Activated T-cell treated with anti-CD3 and anti-CD28 coated beads, Interleukin-2, amount 50 U/mL, for 24 hours (primary cell): ENCODE measurements at regions not wholly inside any gene's neighbourhood (a gene's known extent, or its start where the extent isn't known, plus 50 kb on each side); places are given as distances from the start of the nearest gene placed in this dataset.
A peak's percentile ranks its signal among the peaks of the same experiment; 100 is the strongest.

Experiments
- DNase-seq: peaks from one replicate; pipeline ENCODE4 v3.0.0-alpha.2; 2020
- H3K27ac Mint-ChIP-seq: 2 replicates; pipeline ENCODE4 v1.8.0; 2020; ENCODE audit warnings: mild to moderate bottlenecking, mixed read lengths
- H3K27me3 Mint-ChIP-seq: 2 replicates; pipeline ENCODE4 v1.8.0; 2020; ENCODE audit warnings: mixed read lengths
- H3K36me3 Mint-ChIP-seq: 2 replicates; pipeline ENCODE4 v1.8.0; 2020; ENCODE audit warnings: low read depth, mixed read lengths
- H3K4me1 Mint-ChIP-seq: 2 replicates; pipeline ENCODE4 v1.8.0; 2020; ENCODE audit warnings: low read depth, mixed read lengths
- H3K4me3 Mint-ChIP-seq: 2 replicates; pipeline ENCODE4 v1.8.0; 2020; ENCODE audit warnings: mild to moderate bottlenecking, moderate library complexity, mixed read lengths
- H3K9me3 Mint-ChIP-seq: 2 replicates; pipeline ENCODE4 v1.8.0; 2020; ENCODE audit warnings: mixed read lengths

- Mint-ChIP-seq H3K27me3 (peaks cover 15% of the 10 kb centered on the region), H3K36me3 (no peaks in the 10 kb centered on the region), H3K4me3 (no peak overlapping the region), H3K9me3 (no peaks in the 10 kb centered on the region), H3K4me1 (no peaks in the 10 kb centered on the region), H3K27ac (no peak overlapping the region)
- DNase-seq, result no peak
These were observed 192.7 kb upstream of the NFE2L3 start for GRCh38 chr7:25959168-25959734.

DNA sequence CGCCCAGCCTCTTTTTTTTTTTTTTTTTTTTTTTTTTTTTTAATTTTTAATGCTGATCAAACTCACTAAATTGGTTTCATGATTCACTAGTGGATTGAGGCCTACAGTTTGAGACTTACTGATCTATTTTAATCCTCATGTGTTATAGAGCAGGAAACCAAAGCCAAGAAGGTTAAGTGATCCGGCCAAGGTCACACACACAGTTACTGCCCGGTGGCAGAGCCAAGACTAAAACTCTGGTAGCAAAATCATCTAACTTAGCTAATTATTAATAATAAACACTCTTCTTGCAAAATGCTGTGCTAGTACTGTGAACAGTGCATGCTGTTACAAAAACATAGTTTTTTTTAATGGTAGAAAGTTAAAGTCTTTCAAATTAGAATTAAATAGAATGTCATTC is 188.3 kb upstream of the NFE2L3 start:
- no peak overlapping the region for H3K27ac Mint-ChIP-seq

DNA sequence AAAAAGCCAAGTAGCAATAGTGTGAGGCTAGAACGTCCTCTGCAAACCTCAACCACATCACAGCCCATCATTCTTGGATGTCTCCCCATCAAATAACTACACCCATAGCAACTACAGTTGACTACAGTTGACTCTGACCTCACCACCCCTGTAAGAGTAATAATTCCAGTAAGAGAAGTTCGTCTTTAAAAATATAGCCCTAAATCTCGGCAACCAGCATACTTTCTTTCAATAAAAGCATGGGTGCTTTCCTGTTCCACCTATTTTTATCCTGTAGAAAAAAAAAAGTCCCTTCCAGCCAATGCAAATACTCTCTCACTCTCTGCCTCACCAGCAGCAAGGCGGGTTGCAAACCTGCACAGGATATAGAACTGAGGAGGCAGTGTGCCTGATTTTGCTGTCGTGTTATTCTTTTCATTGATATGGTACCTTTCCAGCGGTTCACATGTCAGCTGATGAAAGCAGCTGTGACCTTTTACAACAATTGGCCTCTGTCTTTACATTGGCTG is 187.5 kb upstream of the NFE2L3 start:
- H3K27me3 Mint-ChIP-seq, result peaks cover 44% of the 10 kb centered on the region
- DNase-seq, result no peak
- H3K27ac Mint-ChIP-seq, result no peak overlapping the region
- H3K36me3 Mint-ChIP-seq, result no peaks in the 10 kb centered on the region
- no peak overlapping the region for H3K4me3 Mint-ChIP-seq
- H3K9me3 Mint-ChIP-seq, result no peaks in the 10 kb centered on the region
- H3K4me1 Mint-ChIP-seq, result peaks cover 19% of the 10 kb centered on the region

More for the DNA sequence above, 188.3 kb upstream of the NFE2L3 start:
- H3K9me3 Mint-ChIP-seq, result no peaks in the 10 kb centered on the region
- DNase-seq, result no peak
- peaks cover 43% of the 10 kb centered on the region for H3K27me3 Mint-ChIP-seq
- no peaks in the 10 kb centered on the region for H3K36me3 Mint-ChIP-seq
- H3K4me3 Mint-ChIP-seq, result no peak overlapping the region
- peaks cover 17% of the 10 kb centered on the region for H3K4me1 Mint-ChIP-seq

DNA sequence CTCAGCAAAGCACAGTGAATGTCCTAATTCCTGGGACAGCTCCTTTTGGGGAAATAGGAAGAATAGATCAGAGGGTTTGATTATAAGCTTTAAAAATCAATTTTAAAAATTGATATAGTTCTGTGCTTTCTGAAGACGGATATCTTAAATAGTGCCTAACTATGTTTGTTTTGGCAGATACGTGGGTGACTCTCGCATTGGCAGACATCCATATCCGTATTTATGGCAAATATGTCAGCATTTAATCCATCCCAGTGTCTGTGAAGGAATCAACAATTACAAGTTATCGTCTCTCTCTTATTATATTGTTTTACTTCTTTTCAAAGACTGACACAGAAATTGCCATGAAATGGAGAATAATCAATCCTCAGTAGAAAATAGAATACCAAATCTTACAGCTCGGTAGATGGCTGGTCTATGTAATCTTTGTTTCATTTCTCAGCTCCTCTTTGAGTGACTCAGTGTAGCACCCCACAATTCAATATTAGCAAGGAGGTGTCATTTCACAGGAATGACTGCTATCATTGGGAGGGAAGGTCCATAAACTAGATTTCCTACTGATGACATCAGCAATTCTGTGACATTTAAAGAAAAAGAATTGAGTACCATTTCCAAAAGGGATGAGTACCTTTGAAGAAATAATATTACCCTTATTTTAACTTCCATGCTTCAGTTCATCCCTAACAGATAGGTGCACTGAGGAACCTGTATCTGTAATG is 186.4 kb upstream of the NFE2L3 start:
- no peak for DNase-seq
- no peaks in the 10 kb centered on the region for H3K9me3 Mint-ChIP-seq
- H3K36me3 Mint-ChIP-seq, result no peaks in the 10 kb centered on the region
- peaks cover 45% of the 10 kb centered on the region for H3K27me3 Mint-ChIP-seq
- H3K27ac Mint-ChIP-seq, result no peak overlapping the region
- peaks cover 19% of the 10 kb centered on the region for H3K4me1 Mint-ChIP-seq
- H3K4me3 Mint-ChIP-seq, result no peak overlapping the region

- H3K27me3 Mint-ChIP-seq, result peaks cover 49% of the 10 kb centered on the region
These were observed 185.5 kb upstream of the NFE2L3 start for GRCh38 chr7:25966469-25966868.

GRCh38 chr7:25967278-25968204 is 184.5 kb upstream of the NFE2L3 start:
- H3K4me3 Mint-ChIP-seq, result no peak overlapping the region
- peaks cover 41% of the 10 kb centered on the region for H3K27me3 Mint-ChIP-seq
- no peak for DNase-seq
- H3K36me3 Mint-ChIP-seq, result no peaks in the 10 kb centered on the region
- H3K27ac Mint-ChIP-seq, result peak overlapping the region; percentile 85
- no peaks in the 10 kb centered on the region for H3K9me3 Mint-ChIP-seq
- H3K4me1 Mint-ChIP-seq, result peaks cover 19% of the 10 kb centered on the region

More at GRCh38 chr7:25966469-25966868, 185.5 kb upstream of the NFE2L3 start:
- Mint-ChIP-seq H3K36me3 (no peaks in the 10 kb centered on the region), H3K27ac (no peak overlapping the region), H3K4me3 (no peak overlapping the region), H3K9me3 (no peaks in the 10 kb centered on the region), H3K4me1 (peaks cover 19% of the 10 kb centered on the region)
- no peak for DNase-seq

DNA sequence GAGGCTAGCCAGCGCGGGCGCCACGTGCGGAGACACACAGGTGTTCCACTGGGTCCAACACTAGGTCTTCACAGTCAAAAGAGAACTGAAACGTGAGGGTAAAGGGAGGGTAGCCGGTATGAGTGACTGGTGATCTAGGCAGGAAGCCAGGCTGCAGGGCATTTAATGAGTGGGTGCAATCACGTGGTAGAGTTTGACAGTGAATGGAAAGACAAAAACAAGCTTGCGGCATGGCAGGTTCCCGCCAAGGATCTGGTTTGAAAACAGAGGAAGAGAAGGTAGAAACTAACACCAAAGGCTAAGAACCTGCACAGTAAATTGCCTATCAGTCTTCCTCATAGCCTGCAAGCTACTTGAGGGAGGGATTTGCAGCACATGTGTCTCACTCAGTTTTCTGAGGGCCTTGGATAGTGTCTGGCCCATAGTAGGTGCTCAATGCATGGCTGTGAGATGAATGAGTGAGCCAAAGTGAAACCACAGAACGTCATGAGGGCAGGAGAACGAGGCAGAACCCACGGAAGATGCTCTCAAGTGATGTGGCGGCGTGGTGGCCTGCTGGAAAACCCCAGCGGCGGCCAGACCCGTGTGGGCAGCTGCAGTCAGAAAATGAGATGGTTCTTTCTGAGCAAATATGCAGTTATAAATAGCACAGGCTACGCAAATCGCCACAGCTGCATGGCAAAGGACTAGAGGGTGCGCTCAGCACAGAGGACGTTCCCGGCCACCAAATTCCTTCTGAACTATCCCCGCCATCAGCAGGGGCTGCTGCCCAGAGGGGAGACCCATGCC is 183.6 kb upstream of the NFE2L3 start:
- H3K36me3 Mint-ChIP-seq, result no peaks in the 10 kb centered on the region
- H3K9me3 Mint-ChIP-seq, result no peaks in the 10 kb centered on the region
- H3K27ac Mint-ChIP-seq, result peak overlapping the region; percentile 85
- H3K4me1 Mint-ChIP-seq, result peaks cover 19% of the 10 kb centered on the region
- DNase-seq, result peak; percentile 61
- peaks cover 36% of the 10 kb centered on the region for H3K27me3 Mint-ChIP-seq
- H3K4me3 Mint-ChIP-seq, result no peak overlapping the region

DNA sequence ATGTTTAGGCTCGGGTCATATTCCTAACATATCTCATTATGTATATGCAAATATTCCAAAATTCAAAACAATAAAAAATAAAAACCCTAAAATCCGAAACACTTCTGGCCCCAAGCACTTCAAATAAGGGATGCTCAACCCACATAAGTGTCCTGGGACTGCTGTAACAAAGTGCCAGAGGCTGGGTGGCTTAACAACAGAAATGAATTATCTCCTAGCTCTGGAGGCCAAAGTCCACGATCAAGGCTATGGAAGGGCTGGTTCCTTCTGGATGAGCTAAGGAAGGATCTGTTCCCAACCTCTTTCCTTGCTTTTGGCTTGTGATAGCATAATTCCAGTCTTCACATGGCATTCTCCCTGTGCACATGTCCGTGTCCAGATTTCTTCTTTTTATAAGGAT is 181.6 kb upstream of the NFE2L3 start:
- DNase-seq, result no peak
- H3K9me3 Mint-ChIP-seq, result no peaks in the 10 kb centered on the region

GRCh38 chr7:25970911-25971310 is 181.1 kb upstream of the NFE2L3 start:
- Mint-ChIP-seq H3K36me3 (no peaks in the 10 kb centered on the region), H3K4me1 (peaks cover 19% of the 10 kb centered on the region), H3K27me3 (peaks cover 17% of the 10 kb centered on the region), H3K27ac (no peak overlapping the region), H3K9me3 (no peaks in the 10 kb centered on the region), H3K4me3 (no peak overlapping the region)
- DNase-seq, result no peak

More for the DNA sequence above, 181.6 kb upstream of the NFE2L3 start:
- H3K27ac Mint-ChIP-seq, result no peak overlapping the region
- H3K4me1 Mint-ChIP-seq, result peaks cover 19% of the 10 kb centered on the region
- no peak overlapping the region for H3K4me3 Mint-ChIP-seq
- H3K36me3 Mint-ChIP-seq, result no peaks in the 10 kb centered on the region
- H3K27me3 Mint-ChIP-seq, result peaks cover 23% of the 10 kb centered on the region

- Mint-ChIP-seq H3K27me3 (peaks cover 8% of the 10 kb centered on the region), H3K36me3 (no peaks in the 10 kb centered on the region), H3K27ac (no peak overlapping the region), H3K4me3 (no peak overlapping the region), H3K4me1 (no peaks in the 10 kb centered on the region), H3K9me3 (peaks cover 2% of the 10 kb centered on the region)
- DNase-seq, result no peak
These were observed 175.4 kb upstream of the NFE2L3 start for GRCh38 chr7:25976630-25977029.

GRCh38 chr7:25978466-25978865 is 173.5 kb upstream of the NFE2L3 start:
- no peak for DNase-seq
- Mint-ChIP-seq H3K9me3 (peaks cover 2% of the 10 kb centered on the region), H3K27me3 (peaks cover 8% of the 10 kb centered on the region), H3K36me3 (no peaks in the 10 kb centered on the region), H3K27ac (no peak overlapping the region), H3K4me3 (no peak overlapping the region), H3K4me1 (no peaks in the 10 kb centered on the region)

DNA sequence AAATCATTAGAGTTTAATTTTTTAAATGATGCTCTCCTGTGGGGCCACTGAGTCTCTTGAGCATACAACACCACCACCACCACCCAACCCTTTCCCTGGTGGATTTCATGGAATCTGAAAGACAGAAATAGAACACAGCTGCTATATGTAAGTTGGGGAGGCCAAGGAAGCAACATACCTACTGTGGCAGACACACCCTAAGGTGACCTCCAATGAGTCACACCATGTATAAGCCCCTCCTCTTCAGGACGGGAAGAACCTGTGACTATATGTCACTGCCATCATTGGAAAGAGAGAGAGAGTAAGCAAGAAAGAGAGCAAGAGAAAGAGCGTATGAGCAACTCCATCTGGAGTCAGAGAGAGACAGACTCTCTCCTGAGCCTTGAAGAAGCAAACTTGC is 172.4 kb upstream of the NFE2L3 start:
- Mint-ChIP-seq H3K36me3 (no peaks in the 10 kb centered on the region), H3K9me3 (peaks cover 2% of the 10 kb centered on the region)
- no peak for DNase-seq

GRCh38 chr7:25982684-25983083 is 169.3 kb upstream of the NFE2L3 start:
- DNase-seq, result no peak
- no peak overlapping the region for H3K27ac Mint-ChIP-seq
- H3K4me1 Mint-ChIP-seq, result no peaks in the 10 kb centered on the region
- H3K27me3 Mint-ChIP-seq, result peaks cover 19% of the 10 kb centered on the region
- H3K9me3 Mint-ChIP-seq, result no peaks in the 10 kb centered on the region
- no peaks in the 10 kb centered on the region for H3K36me3 Mint-ChIP-seq
- no peak overlapping the region for H3K4me3 Mint-ChIP-seq

More for the DNA sequence above, 172.4 kb upstream of the NFE2L3 start:
- no peak overlapping the region for H3K4me3 Mint-ChIP-seq
- H3K27ac Mint-ChIP-seq, result no peak overlapping the region
- no peaks in the 10 kb centered on the region for H3K4me1 Mint-ChIP-seq
- peaks cover 8% of the 10 kb centered on the region for H3K27me3 Mint-ChIP-seq

- no peak for DNase-seq
- H3K9me3 Mint-ChIP-seq, result no peaks in the 10 kb centered on the region
- no peak overlapping the region for H3K4me3 Mint-ChIP-seq
- H3K36me3 Mint-ChIP-seq, result no peaks in the 10 kb centered on the region
- H3K27me3 Mint-ChIP-seq, result peaks cover 26% of the 10 kb centered on the region
- no peaks in the 10 kb centered on the region for H3K4me1 Mint-ChIP-seq
- no peak overlapping the region for H3K27ac Mint-ChIP-seq
These were observed 166.8 kb upstream of the NFE2L3 start for GRCh38 chr7:25985196-25985595.
